ENCODE measurements at regions not wholly inside any gene's neighbourhood (a gene's known extent, or its start where the extent isn't known, plus 50 kb on each side); places are given as distances from the start of the nearest gene placed in this dataset.

DNA sequence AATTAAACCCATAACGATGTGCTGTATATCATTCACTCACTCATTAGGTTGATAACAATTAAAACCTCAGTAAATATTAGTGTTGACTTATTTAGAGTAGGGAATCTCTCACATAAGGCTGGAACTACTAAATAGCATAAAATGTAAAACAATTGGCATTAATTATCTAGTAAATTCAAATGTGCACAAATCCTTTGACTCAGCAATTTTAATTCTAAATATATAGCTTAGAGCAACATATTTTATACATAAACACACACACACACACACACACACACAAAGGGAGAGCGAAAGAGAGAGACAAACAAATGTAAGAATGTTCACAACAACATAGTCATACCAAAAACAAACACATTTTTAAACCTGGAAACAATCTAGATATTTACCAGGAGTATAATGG lies 443.1 kb upstream of the KCNH7 start:
- 37% methylated on average over 2 of the region's 2 CpGs for WGBS (ENCODE audit: missing lambda C conversion rate)
- no peak for DNase-seq (ENCODE audit: low read depth in 1 of 2, low spot score in 1 of 2)
- CTCF ChIA-PET, result no interaction called here
- Histone ChIP-seq H3K4me2 (no peak overlapping the region), H3K9me3 (no peaks in the 10 kb centered on the region), H3K4me1 (no peaks in the 10 kb centered on the region), H3K4me3 (no peak overlapping the region), H3K27ac (no peak overlapping the region)
- no peak for ATAC-seq
- TF ChIP-seq FOSB (CRISPR knock-in tag; IDR thresholded peaks at IDR 0.05) (no peak), MAFK (IDR thresholded peaks at IDR 0.05; ENCODE audit: partially characterized antibody) (peak; percentile 78)
- POLR2A ChIA-PET, result interaction anchor here (0.6 kb wide), 1 partner anchor 415 kb away, joined by 8 read pairs; no protein-coding TSS in a partner anchor
- no peak for FAIRE-seq

DNA sequence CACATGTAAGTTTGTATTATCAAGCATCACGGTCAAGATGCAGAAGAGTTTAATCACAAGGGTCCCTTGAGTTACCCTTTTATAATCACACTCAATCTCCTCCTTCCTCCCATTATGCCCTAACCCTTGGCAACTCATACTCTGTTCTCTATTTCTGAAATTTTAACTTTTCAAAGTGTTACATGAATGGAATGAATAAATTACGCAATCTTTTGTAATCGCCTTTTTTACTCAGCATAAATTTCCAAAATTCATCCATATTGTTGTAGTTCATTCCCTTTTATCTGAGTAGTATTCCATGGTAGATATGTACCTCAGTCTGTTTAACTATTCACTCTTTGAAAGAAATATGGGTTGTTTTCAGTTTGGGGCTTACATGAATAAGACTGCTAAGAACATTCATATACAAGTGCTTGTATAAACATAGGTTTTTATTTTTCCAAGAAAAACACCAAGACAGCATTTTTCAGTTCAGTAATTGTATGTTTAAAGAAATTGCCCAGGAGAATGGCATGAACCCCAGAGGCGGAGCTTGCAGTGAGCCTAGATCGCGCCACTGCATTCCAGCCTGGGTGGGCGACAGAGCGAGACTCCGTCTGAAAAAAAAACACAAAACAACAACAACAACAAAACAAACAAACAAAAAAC lies 430.9 kb upstream of the KCNH7 start:
- FAIRE-seq (no peak), DNase-seq (ENCODE audit: low read depth in 1 of 2, low spot score in 1 of 2) (no peak), ATAC-seq (no peak)
- WGBS (ENCODE audit: missing lambda C conversion rate), result 92% methylated on average over 9 of the region's 9 CpGs
- ChIA-PET POLR2A (no interaction called here), CTCF (no interaction called here)
- 0 out of 3 replicates have a peak, but pooled peaks cover 5% of the 10 kb centered on the region for H3K4me1 ChIP-seq
- no peak overlapping the region for H3K4me2 ChIP-seq
- H3K9me3 ChIP-seq, result peaks cover 24% of the 10 kb centered on the region
- H3K27ac ChIP-seq, result no peak overlapping the region
- TF ChIP-seq CEBPB (IDR thresholded peaks at IDR 0.05), result peak; percentile 54 to 55; a peak in 3 of 4 replicates
- no peak for TF ChIP-seq SREBF2 (IDR thresholded peaks at IDR 0.05)
- H3K4me3 ChIP-seq, result no peak overlapping the region

DNA sequence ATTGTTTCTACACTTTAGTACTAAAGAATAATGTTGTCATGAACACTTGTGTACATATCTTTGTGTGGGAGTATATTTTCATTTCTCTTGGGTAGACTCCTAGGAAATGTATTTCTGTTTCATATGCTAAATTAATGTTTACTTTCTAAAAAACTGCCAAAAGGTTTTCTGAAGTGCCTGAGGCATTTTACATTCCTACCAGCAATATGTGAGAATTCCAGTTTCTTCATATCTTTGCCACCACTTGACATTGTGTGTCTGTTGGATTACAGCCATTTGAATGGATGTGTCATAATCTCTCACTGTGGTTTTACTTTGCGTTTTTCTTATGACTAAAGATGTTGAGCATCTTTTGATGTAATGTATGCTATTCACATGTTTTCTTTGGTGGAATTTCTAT lies 428.2 kb upstream of the KCNH7 start:
- ATAC-seq (peak; percentile 36 to 43; a peak in 3 of 6 replicates), DNase-seq (ENCODE audit: low read depth in 1 of 2, low spot score in 1 of 2) (peak in 1 of 2 experiments; percentile 43), FAIRE-seq (no peak)
- TF ChIP-seq EP300 (IDR thresholded peaks at IDR 0.05) (peak in 1 of 2 experiments; percentile 33; a peak in 2 of 5 replicates), FOSL2 (IDR thresholded peaks at IDR 0.05) (0 out of 2 replicates have a peak, but pooled peaks have one; percentile 9), FOSL2 (CRISPR knock-in tag; IDR thresholded peaks at IDR 0.05) (peak; percentile 58), MAZ (IDR thresholded peaks at IDR 0.05; ENCODE audit: borderline replicate concordance, low read depth, low read length) (no peak), JUNB (IDR thresholded peaks at IDR 0.05) (peak; percentile 67), CEBPB (IDR thresholded peaks at IDR 0.05) (peak in 1 of 2 experiments; percentile 35; a peak in 1 of 4 replicates), GATA3 (IDR thresholded peaks at IDR 0.05; ENCODE audit: borderline replicate concordance) (peak; percentile 47; the same call in 1 of the 2 replicates), MAFK (IDR thresholded peaks at IDR 0.05; ENCODE audit: partially characterized antibody) (no peak)
- Histone ChIP-seq H3K9me3 (peaks cover under 1% of the 10 kb centered on the region; the same call in 1 of the 3 replicates), H3K27ac (no peak overlapping the region), H3K4me2 (0 out of 3 replicates have a peak overlapping the region, but pooled peaks have one; percentile 9), H3K4me3 (no peak overlapping the region), H3K4me1 (0 out of 3 replicates have a peak, but pooled peaks cover 5% of the 10 kb centered on the region)
- ChIA-PET CTCF (no interaction called here), POLR2A (no interaction called here)
- 3% methylated on average over 1 of the region's 1 CpG for WGBS (ENCODE audit: missing lambda C conversion rate)

DNA sequence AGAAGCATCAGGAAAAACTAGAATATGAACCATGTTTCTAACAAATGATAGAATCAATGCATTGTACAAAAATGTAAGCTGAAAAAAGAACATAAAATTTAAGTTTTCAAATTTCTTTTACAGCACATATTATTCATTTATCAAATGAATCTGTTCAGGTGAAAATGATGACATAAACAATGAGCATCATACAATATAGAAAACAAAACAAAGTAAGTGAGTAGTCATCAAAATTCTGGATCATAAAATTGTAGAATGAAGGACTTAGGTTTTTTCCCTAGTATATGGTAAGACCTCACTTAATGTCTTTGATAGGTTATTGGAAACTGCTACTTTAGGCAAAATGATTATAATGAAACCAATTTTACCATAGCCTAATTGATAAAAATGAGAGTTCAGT lies 427.0 kb upstream of the KCNH7 start:
- ChIA-PET CTCF (no interaction called here), POLR2A (no interaction called here)
- no peak for DNase-seq (ENCODE audit: low read depth in 1 of 2, low spot score in 1 of 2)

DNA sequence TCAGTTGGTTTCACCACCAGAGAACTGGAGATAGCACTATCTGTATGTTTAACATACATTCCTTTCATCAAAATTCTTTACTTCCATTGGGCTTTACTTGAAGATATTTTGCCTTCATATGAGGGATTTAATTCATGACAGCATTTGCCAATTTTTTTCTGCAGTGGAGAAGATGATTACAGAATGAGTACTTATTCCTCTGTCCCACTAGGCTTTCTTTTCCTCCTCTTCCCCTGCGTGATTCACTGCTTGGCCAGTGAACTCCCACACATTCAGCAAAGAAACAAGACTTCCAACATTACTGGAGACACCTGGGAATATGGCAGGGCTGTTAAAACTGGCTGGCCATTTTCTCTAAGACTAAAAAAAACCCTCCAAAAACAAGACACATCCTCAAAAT lies 425.8 kb upstream of the KCNH7 start:
- no peak for FAIRE-seq
- no peak overlapping the region for H3K27ac ChIP-seq
- POLR2A ChIA-PET, result no interaction called here

More for the DNA sequence above, 427.0 kb upstream of the KCNH7 start:
- TF ChIP-seq, protein P1, sequence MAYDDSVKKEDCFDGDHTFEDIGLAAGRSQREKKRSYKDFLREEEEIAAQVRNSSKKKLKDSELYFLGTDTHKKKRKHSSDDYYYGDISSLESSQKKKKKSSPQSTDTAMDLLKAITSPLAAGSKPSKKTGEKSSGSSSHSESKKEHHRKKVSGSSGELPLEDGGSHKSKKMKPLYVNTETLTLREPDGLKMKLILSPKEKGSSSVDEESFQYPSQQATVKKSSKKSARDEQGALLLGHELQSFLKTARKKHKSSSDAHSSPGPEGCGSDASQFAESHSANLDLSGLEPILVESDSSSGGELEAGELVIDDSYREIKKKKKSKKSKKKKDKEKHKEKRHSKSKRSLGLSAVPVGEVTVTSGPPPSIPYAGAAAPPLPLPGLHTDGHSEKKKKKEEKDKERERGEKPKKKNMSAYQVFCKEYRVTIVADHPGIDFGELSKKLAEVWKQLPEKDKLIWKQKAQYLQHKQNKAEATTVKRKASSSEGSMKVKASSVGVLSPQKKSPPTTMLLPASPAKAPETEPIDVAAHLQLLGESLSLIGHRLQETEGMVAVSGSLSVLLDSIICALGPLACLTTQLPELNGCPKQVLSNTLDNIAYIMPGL (CRISPR knock-in tag; IDR thresholded peaks at IDR 0.05; ENCODE audit: borderline replicate concordance), result no peak
- TF ChIP-seq GATA3 (IDR thresholded peaks at IDR 0.05; ENCODE audit: borderline replicate concordance) (no peak), NFE2L2 (conservative IDR thresholded peaks at IDR 0.05; ENCODE audit: low read length) (no peak), TP53 (CRISPR knock-in tag; IDR thresholded peaks at IDR 0.05) (no peak), MYC (IDR thresholded peaks at IDR 0.05; ENCODE audit: borderline replicate concordance, low read length) (no peak)
- no peak overlapping the region for H3K4me3 ChIP-seq
- no peaks in the 10 kb centered on the region for H3K9me3 ChIP-seq
- H3K4me2 ChIP-seq, result no peak overlapping the region
- 0 out of 3 replicates have a peak, but pooled peaks cover 5% of the 10 kb centered on the region for H3K4me1 ChIP-seq
- FAIRE-seq, result no peak
- no peak overlapping the region for H3K27ac ChIP-seq
- no peak for ATAC-seq

More for the DNA sequence above, 425.8 kb upstream of the KCNH7 start:
- 0 out of 3 replicates have a peak, but pooled peaks cover 5% of the 10 kb centered on the region for H3K4me1 ChIP-seq
- H3K9me3 ChIP-seq, result no peaks in the 10 kb centered on the region
- ATAC-seq (no peak), DNase-seq (ENCODE audit: low read depth in 1 of 2, low spot score in 1 of 2) (no peak)
- H3K4me3 ChIP-seq, result no peak overlapping the region
- 16% methylated on average over 1 of the region's 1 CpG for WGBS (ENCODE audit: missing lambda C conversion rate)
- H3K4me2 ChIP-seq, result no peak overlapping the region
- no peak for TF ChIP-seq SMC3 (IDR thresholded peaks at IDR 0.05)
- TF ChIP-seq GATA3 (IDR thresholded peaks at IDR 0.05; ENCODE audit: borderline replicate concordance), result no peak
- TF ChIP-seq ZC3H11A (IDR thresholded peaks at IDR 0.05), result no peak
- TF ChIP-seq JUNB (IDR thresholded peaks at IDR 0.05), result no peak
- TF ChIP-seq POLR2AphosphoS2 (conservative IDR thresholded peaks at IDR 0.05; ENCODE audit: low read length), result no peak
- TF ChIP-seq RAD21 (conservative IDR thresholded peaks at IDR 0.05 in 1 of 2, IDR thresholded peaks at IDR 0.05 in 1 of 2), result no peak
- TF ChIP-seq HDAC2 (IDR thresholded peaks at IDR 0.05), result no peak
- no peak for TF ChIP-seq CBX8 (IDR thresholded peaks at IDR 0.05)
- no peak for TF ChIP-seq ESRRA (IDR thresholded peaks at IDR 0.05; ENCODE audit: borderline replicate concordance, low read length)
- TF ChIP-seq, protein P2, sequence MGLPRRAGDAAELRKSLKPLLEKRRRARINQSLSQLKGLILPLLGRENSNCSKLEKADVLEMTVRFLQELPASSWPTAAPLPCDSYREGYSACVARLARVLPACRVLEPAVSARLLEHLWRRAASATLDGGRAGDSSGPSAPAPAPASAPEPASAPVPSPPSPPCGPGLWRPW (IDR thresholded peaks at IDR 0.05), result no peak
- TF ChIP-seq HOXA7 (CRISPR knock-in tag; IDR thresholded peaks at IDR 0.05), result no peak
- no peak for TF ChIP-seq PHF8 (IDR thresholded peaks at IDR 0.05; ENCODE audit: borderline replicate concordance, low read depth)
- no peak for TF ChIP-seq HOXB13 (CRISPR knock-in tag; IDR thresholded peaks at IDR 0.05; ENCODE audit: low read depth)
- TF ChIP-seq CHD2 (IDR thresholded peaks at IDR 0.05; ENCODE audit: low read length, partially characterized antibody), result no peak
- CTCF ChIA-PET, result no interaction called here

Data from A549 (cell line).